HL-60 (cell line): ENCODE measurements at regions not wholly inside any gene's neighbourhood (a gene's known extent, or its start where the extent isn't known, plus 50 kb on each side); places are given as distances from the start of the nearest gene placed in this dataset.

Source experiments
- DNase-seq, 2 experiments: peaks; one replicate each; pipeline ENCODE4 v3.0.0-alpha.2; 2010 to 2020; ENCODE audit warnings: low read depth in 1 of 2, low spot score in 1 of 2
- H3K27ac ChIP-seq: fragments of 250-450 bp; sonication (Bioruptor Pico); replicated peaks from 2 replicates; pipeline ENCODE4 v1.5.1; 2020; ENCODE audit warnings: mild to moderate bottlenecking, moderate library complexity
- H3K27me3 ChIP-seq: fragments of 250-450 bp; sonication (Bioruptor Pico); 2 replicates; pipeline ENCODE4 v1.5.1; 2021; ENCODE audit warnings: mild to moderate bottlenecking, moderate library complexity; ENCODE audit not compliant: insufficient read depth, poor library complexity, severe bottlenecking
- H3K4me3 ChIP-seq: replicated peaks from 2 replicates; pipeline ENCODE4 v1.5.1; 2011; ENCODE audit warnings: mild to moderate bottlenecking, control low read depth, low read length; ENCODE audit not compliant: insufficient read depth
- CTCF ChIP-seq: IDR thresholded peaks from one replicate; pipeline ENCODE4 v1.5.1; 2011; ENCODE audit warnings: low read length, control low read depth, inconsistent platforms; ENCODE audit not compliant: insufficient read depth
- GABPA ChIP-seq: IDR thresholded peaks from 2 replicates; pipeline ENCODE4 v1.6.1; 2012; ENCODE audit warnings: low read depth
- POLR2AphosphoS5 ChIP-seq: IDR thresholded peaks from 2 replicates; pipeline ENCODE4 v1.6.1; 2012; ENCODE audit warnings: low read depth
- REST ChIP-seq: IDR thresholded peaks from 2 replicates; pipeline ENCODE4 v1.6.1; 2012; ENCODE audit warnings: low read depth; ENCODE audit not compliant: insufficient replicate concordance
- SPI1 ChIP-seq: IDR thresholded peaks from 2 replicates; pipeline ENCODE4 v1.6.1; 2012; ENCODE audit warnings: low read depth, mild to moderate bottlenecking, borderline replicate concordance

- TF ChIP-seq REST, result no peak
- no peak for TF ChIP-seq POLR2AphosphoS5
- TF ChIP-seq GABPA, result no peak
- TF ChIP-seq SPI1, result no peak
- TF ChIP-seq CTCF, result no peak
- no peak overlapping the region for H3K4me3 ChIP-seq
- H3K27me3 ChIP-seq, result no peaks in the 10 kb centered on the region
- DNase-seq, result no peak
- no peak overlapping the region for H3K27ac ChIP-seq
These were observed 1368.4 kb upstream of the LRRTM1 start for GRCh38 chr2:81672923-81673322.

- no peak overlapping the region for H3K27ac ChIP-seq
- DNase-seq, result no peak
- TF ChIP-seq REST, result no peak
- no peaks in the 10 kb centered on the region for H3K27me3 ChIP-seq
- H3K4me3 ChIP-seq, result no peak overlapping the region
These were observed 1368.0 kb upstream of the LRRTM1 start for GRCh38 chr2:81672516-81672915.

- no peak for TF ChIP-seq POLR2AphosphoS5
- TF ChIP-seq SPI1, result no peak
- TF ChIP-seq REST, result no peak
- no peak for TF ChIP-seq CTCF
- no peak for TF ChIP-seq GABPA
- no peak overlapping the region for H3K4me3 ChIP-seq
- no peak for DNase-seq
- no peaks in the 10 kb centered on the region for H3K27me3 ChIP-seq
- H3K27ac ChIP-seq, result no peak overlapping the region
These were observed 1366.3 kb upstream of the LRRTM1 start for GRCh38 chr2:81670885-81671284.

GRCh38 chr2:81661081-81661480 lies 1356.5 kb upstream of the LRRTM1 start:
- no peak overlapping the region for H3K4me3 ChIP-seq
- no peaks in the 10 kb centered on the region for H3K27me3 ChIP-seq
- DNase-seq, result no peak
- H3K27ac ChIP-seq, result no peak overlapping the region
- TF ChIP-seq SPI1, result no peak
- no peak for TF ChIP-seq CTCF
- no peak for TF ChIP-seq REST
- TF ChIP-seq GABPA, result no peak
- no peak for TF ChIP-seq POLR2AphosphoS5
